Thyroid gland (tissue), 4 donors: ENCODE measurements at regions not wholly inside any gene's neighbourhood (a gene's known extent, or its start where the extent isn't known, plus 50 kb on each side); places are given as distances from the start of the nearest gene placed in this dataset.

Experiments
- CTCF ChIP-seq, 6 experiments: fragments of 200-600 bp in 3 of 6; fragments of 450-650 bp in 3 of 6; sonication (generic) in 3 of 6; IDR thresholded peaks; one replicate each; pipeline ENCODE4 v1.5.1; 2016 to 2019; ENCODE audit warnings: antibody characterized with exemption in 6 of 6, mild to moderate bottlenecking in 2 of 6, inconsistent platforms in 1 of 6, moderate library complexity in 1 of 6
- POLR2A ChIP-seq, 2 donors: fragments of 450-650 bp; IDR thresholded peaks; one replicate each; pipeline ENCODE4 v1.6.1; 2017; ENCODE audit warnings: antibody characterized with exemption in 2 of 2, mild to moderate bottlenecking in 2 of 2, moderate library complexity in 1 of 2

GRCh38 chr6:156029286-156029985 is 573.8 kb upstream of the NOX3 start:
- TF ChIP-seq CTCF (IDR thresholded peaks at IDR 0.05) (no peak), POLR2A (IDR thresholded peaks at IDR 0.05) (no peak)
